Omental fat pad (tissue), 3 donors: ENCODE measurements at regions not wholly inside any gene's neighbourhood (a gene's known extent, or its start where the extent isn't known, plus 50 kb on each side); places are given as distances from the start of the nearest gene placed in this dataset.
"Not testable (repeated sequence)": the region's sequence is repeated elsewhere in the genome, so short reads cannot be mapped to it uniquely, and the experiment has no call there.

Experiments used
- ATAC-seq: fragments of 150-250 bp; one replicate; pipeline ENCODE4 v1.9.1; 2016; ENCODE audit warnings: mild to moderate bottlenecking, moderate library complexity; ENCODE audit not compliant: low FRiP score
- DNase-seq: peaks from one replicate; pipeline ENCODE4 v3.0.0-alpha.2; 2019; ENCODE audit warnings: low spot score
- CTCF ChIP-seq, 3 donors: fragments of 450-650 bp; IDR thresholded peaks; one replicate each; pipeline ENCODE4 v1.5.1; 2016 to 2017; ENCODE audit warnings: antibody characterized with exemption in 3 of 3, mild to moderate bottlenecking in 3 of 3, moderate library complexity in 2 of 3

GRCh38 chr1:87404296-87404695, 75.6 kb downstream of the LMO4 start:
- no peak for ATAC-seq
- no peak for TF ChIP-seq CTCF (IDR thresholded peaks at IDR 0.05)
- DNase-seq, result no peak

GRCh38 chr1:87408665-87409248, 80.1 kb downstream of the LMO4 start:
- no peak for TF ChIP-seq CTCF (IDR thresholded peaks at IDR 0.05)
- ATAC-seq, result no peak
- no peak for DNase-seq

GRCh38 chr1:87410776-87411480, 82.2 kb downstream of the LMO4 start:
- ATAC-seq (no peak), DNase-seq (no peak)
- no peak for TF ChIP-seq CTCF (IDR thresholded peaks at IDR 0.05)

GRCh38 chr1:87413846-87414245, 85.2 kb downstream of the LMO4 start:
- not testable (repeated sequence) for ATAC-seq, DNase-seq

GRCh38 chr1:87418048-87418447, 89.4 kb downstream of the LMO4 start:
- TF ChIP-seq CTCF (IDR thresholded peaks at IDR 0.05), result no peak
- no peak for DNase-seq
- ATAC-seq, result no peak

- TF ChIP-seq CTCF (IDR thresholded peaks at IDR 0.05), result no peak
- DNase-seq (no peak), ATAC-seq (no peak)
Measured at GRCh38 chr1:87421809-87422208, 93.1 kb downstream of the LMO4 start.

- no peak for TF ChIP-seq CTCF (IDR thresholded peaks at IDR 0.05)
- DNase-seq, result no peak
Measured at GRCh38 chr1:87424541-87424940, 95.9 kb downstream of the LMO4 start.

More at GRCh38 chr1:87424541-87424940, 95.9 kb downstream of the LMO4 start:
- no peak for ATAC-seq
